Lung (tissue), 11 donors: ENCODE measurements at regions not wholly inside any gene's neighbourhood (a gene's known extent, or its start where the extent isn't known, plus 50 kb on each side); places are given as distances from the start of the nearest gene placed in this dataset.

Experiments
- ATAC-seq: fragments of 200-7000 bp; cut with Tn5 transposase; one replicate; pipeline ENCODE4 v1.9.1; 2020; ENCODE audit warnings: moderate number of reproducible peaks; ENCODE audit not compliant: insufficient read depth, low FRiP score
- DNase-seq, 3 donors: peaks; one replicate each; pipeline ENCODE4 v3.0.0-alpha.2; 2013 to 2017
- H3K27ac ChIP-seq, 2 donors: one replicate each; pipeline ENCODE4 v1.5.1; 2013; ENCODE audit warnings: mild to moderate bottlenecking in 2 of 2, moderate library complexity in 2 of 2, control low read depth in 1 of 2, inconsistent platforms in 1 of 2, low read depth in 1 of 2, low read length in 1 of 2
- H3K27me3 ChIP-seq, 3 donors: one replicate each; pipeline ENCODE4 v1.5.1; 2013; ENCODE audit warnings: low read length in 2 of 3; ENCODE audit not compliant: control insufficient read depth in 3 of 3, insufficient read depth in 3 of 3
- H3K36me3 ChIP-seq, 4 donors: one replicate each; pipeline ENCODE4 v1.5.1; 2013; ENCODE audit warnings: low read length in 4 of 4, mild to moderate bottlenecking in 1 of 4, moderate library complexity in 1 of 4; ENCODE audit not compliant: control insufficient read depth in 4 of 4, insufficient read depth in 4 of 4
- H3K4me1 ChIP-seq, 5 donors: one replicate each; pipeline ENCODE4 v1.5.1; 2013; ENCODE audit warnings: low read length in 5 of 5, mild to moderate bottlenecking in 2 of 5, moderate library complexity in 1 of 5; ENCODE audit not compliant: control insufficient read depth in 5 of 5, insufficient read depth in 5 of 5
- H3K4me3 ChIP-seq: one replicate; pipeline ENCODE4 v1.5.1; 2013; ENCODE audit warnings: mild to moderate bottlenecking, control low read depth, moderate library complexity
- H3K9ac ChIP-seq, 2 donors: one replicate each; pipeline ENCODE4 v1.5.1; 2013; ENCODE audit warnings: low read length in 2 of 2, control low read depth in 1 of 2; ENCODE audit not compliant: insufficient read depth in 1 of 2
- H3K9me3 ChIP-seq, 4 donors: one replicate each; pipeline ENCODE4 v1.5.1; 2013; ENCODE audit warnings: low read length in 3 of 4, mild to moderate bottlenecking in 1 of 4, moderate library complexity in 1 of 4; ENCODE audit not compliant: control insufficient read depth in 4 of 4, insufficient read depth in 3 of 4
- WGBS, 2 donors: extraction: QIAGEN DNeasy Blood & Tissue Kit; methylation state at CpG; one replicate each; pipeline ENCODE4 v1.1.7; 2013; 5-methylcytosine and 5-hydroxymethylcytosine counted together
- TF ChIP-seq, protein P1 (sequence below): IDR thresholded peaks from 2 replicates; pipeline ENCODE4 v1.5.1; 2012; ENCODE audit warnings: mild to moderate bottlenecking; ENCODE audit errors: control extremely low read depth, extremely low read depth
- donor health status: control.
- donor health status: control.
- donor health status: Bipolar disorder and iron deficiency.
- donor health status: healthy.
- donor health status: DM: yes; HTN: yes; CAD: no.

DNA sequence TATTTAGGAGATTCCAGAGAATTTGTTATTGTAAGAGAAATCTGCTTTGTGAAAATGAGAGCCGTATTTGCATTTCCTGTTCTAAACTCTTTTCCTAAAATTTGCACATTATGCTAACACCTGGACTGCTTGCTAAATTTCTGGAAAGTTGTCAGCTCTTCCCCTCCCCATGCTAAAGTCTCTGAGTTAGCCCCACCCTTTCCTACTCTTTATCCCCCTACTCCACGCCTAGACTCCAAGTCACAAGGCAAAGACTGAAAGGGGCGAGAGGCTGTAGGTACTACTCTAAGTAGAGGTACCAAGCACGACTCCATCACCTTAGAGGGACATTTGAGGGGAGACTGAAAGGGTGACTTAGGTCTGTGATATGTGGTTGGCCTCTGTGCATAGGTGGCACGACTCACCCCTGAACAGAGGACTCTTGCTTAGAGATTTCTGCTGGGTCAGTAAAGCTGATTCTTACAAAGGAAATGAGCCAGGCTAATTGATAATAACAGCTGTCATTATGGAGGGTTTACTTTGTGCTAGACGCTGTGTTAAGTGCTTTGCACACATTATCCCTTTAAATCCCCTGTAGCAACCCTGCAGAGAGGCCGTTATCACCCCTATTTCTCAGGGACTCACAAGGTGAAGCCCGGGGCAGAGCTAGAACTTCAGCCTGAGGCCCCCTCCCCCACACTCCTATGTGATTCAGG is 373.5 kb downstream of the EN1 start:
- Histone ChIP-seq H3K9ac (no peak overlapping the region), H3K9me3 (peaks cover 0 to under 1% (median 0%) of the 10 kb centered on the region in 4 donors), H3K36me3 (no peaks in the 10 kb centered on the region), H3K27ac (no peak overlapping the region), H3K4me1 (no peaks in the 10 kb centered on the region), H3K4me3 (no peak overlapping the region), H3K27me3 (peaks cover 0 to 12% (median 3%) of the 10 kb centered on the region in 3 donors)
- DNase-seq (no peak), ATAC-seq (no peak)
- 35 to 38% methylated on average over 8 of the region's 8 CpGs for WGBS, 2 donors
- TF ChIP-seq, protein P1, sequence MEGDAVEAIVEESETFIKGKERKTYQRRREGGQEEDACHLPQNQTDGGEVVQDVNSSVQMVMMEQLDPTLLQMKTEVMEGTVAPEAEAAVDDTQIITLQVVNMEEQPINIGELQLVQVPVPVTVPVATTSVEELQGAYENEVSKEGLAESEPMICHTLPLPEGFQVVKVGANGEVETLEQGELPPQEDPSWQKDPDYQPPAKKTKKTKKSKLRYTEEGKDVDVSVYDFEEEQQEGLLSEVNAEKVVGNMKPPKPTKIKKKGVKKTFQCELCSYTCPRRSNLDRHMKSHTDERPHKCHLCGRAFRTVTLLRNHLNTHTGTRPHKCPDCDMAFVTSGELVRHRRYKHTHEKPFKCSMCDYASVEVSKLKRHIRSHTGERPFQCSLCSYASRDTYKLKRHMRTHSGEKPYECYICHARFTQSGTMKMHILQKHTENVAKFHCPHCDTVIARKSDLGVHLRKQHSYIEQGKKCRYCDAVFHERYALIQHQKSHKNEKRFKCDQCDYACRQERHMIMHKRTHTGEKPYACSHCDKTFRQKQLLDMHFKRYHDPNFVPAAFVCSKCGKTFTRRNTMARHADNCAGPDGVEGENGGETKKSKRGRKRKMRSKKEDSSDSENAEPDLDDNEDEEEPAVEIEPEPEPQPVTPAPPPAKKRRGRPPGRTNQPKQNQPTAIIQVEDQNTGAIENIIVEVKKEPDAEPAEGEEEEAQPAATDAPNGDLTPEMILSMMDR, result no peak

DNA sequence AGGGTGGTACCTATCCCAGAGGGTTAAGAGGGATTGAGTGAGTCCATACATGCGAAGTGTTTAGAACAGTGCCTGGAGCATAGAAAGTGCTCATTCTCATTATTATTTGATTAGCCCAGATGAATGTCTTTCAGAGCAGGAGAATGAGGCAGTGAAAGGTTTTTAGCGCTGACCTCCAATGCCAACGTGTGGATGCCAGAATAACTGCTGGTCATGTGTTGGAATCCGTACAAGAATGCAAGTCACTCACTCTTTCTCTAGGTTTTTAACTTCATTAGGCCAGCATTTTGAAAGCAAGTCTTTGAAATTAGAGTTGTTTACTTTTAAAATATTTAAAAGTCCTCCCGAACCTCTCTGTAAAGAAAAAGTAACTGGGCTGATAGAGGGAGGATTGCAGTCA is 374.2 kb downstream of the EN1 start:
- no peaks in the 10 kb centered on the region for H3K36me3 ChIP-seq
- WGBS, 2 donors, result 57 to 67% methylated on average over 5 of the region's 5 CpGs
- H3K27me3 ChIP-seq, result peaks cover 0 to 14% (median 3%) of the 10 kb centered on the region in 3 donors
- ATAC-seq (no peak), DNase-seq (no peak)
- no peak overlapping the region for H3K9ac ChIP-seq
- H3K27ac ChIP-seq, result no peak overlapping the region
- H3K9me3 ChIP-seq, result no peaks in the 10 kb centered on the region
- H3K4me3 ChIP-seq, result no peak overlapping the region
- TF ChIP-seq, protein P1, result no peak
- no peaks in the 10 kb centered on the region for H3K4me1 ChIP-seq

DNA sequence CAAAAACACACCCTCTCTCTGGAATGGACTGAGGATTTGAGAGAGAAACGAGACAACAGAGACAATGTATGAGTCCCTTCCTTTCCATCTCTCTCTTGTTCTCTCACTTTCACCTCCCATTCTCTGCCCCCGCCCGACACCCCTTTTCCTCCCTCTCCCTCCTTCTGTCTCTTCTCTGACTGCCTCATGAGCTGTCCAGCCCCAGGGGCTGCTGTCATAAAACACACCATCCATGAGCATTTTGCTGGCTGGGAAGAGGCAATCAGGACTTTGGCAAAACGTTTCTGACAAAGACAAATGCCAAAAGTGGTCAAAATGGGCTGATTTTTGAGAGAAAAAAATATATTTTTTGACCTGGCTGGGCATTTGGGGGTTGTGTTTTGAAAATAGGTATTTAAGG is 377.2 kb downstream of the EN1 start:
- Histone ChIP-seq H3K36me3 (no peaks in the 10 kb centered on the region), H3K27me3 (peaks cover 0 to 14% (median 3%) of the 10 kb centered on the region in 3 donors), H3K9ac (no peak overlapping the region), H3K27ac (no peak overlapping the region), H3K4me3 (no peak overlapping the region), H3K9me3 (no peaks in the 10 kb centered on the region), H3K4me1 (no peaks in the 10 kb centered on the region)
- 55 to 74% methylated on average over 4 of the region's 4 CpGs for WGBS, 2 donors
- TF ChIP-seq, protein P1, result no peak
- no peak for ATAC-seq
- no peak for DNase-seq

DNA sequence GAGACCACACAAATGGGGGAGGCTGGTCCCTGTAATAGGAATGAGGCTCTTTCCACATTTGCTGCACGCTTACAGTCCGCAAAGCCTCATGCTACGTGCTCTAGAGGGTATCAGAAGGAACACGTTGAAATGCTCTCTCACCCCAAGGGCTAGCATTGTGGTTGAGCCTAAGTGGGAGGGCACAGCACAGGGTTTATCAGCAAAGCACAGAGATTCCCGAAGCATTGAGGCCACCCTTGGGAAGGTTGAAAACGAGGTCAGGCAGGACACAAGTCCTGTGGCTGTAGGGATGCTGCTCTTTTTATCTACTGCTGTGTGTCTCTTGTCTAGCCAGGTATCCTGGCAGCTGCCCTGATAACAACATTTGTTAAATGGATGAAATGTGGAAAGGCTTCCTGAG is 378.3 kb downstream of the EN1 start:
- H3K27ac ChIP-seq, result no peak overlapping the region
- no peaks in the 10 kb centered on the region for H3K4me1 ChIP-seq
- no peak for ATAC-seq
- H3K9me3 ChIP-seq, result no peaks in the 10 kb centered on the region
- H3K36me3 ChIP-seq, result no peaks in the 10 kb centered on the region
- DNase-seq, result no peak
- no peak overlapping the region for H3K4me3 ChIP-seq
- H3K9ac ChIP-seq, result no peak overlapping the region
- WGBS, 2 donors, result 33 to 47% methylated on average over 6 of the region's 6 CpGs
- TF ChIP-seq, protein P1, result no peak
- peaks cover 0 to 14% (median 3%) of the 10 kb centered on the region in 3 donors for H3K27me3 ChIP-seq
